H1 (cell line): ENCODE measurements at regions not wholly inside any gene's neighbourhood (a gene's known extent, or its start where the extent isn't known, plus 50 kb on each side); places are given as distances from the start of the nearest gene placed in this dataset.

Source experiments
- CTCF ChIA-PET: fragments of 300-600 bp; sonication (Branson Sonifier 250); formaldehyde crosslinking; loops from one replicate; lab custom pipeline; 2021; ENCODE audit not compliant: partially characterized antibody; lab: Charles Lee
- POLR2A ChIA-PET: fragments of 300-600 bp; sonication (Branson Sonifier 250); formaldehyde crosslinking; loops from one replicate; lab custom pipeline; 2021; ENCODE audit warnings: inconsistent platforms; ENCODE audit not compliant: partially characterized antibody; lab: Charles Lee
- DNase-seq, 2 experiments: peaks; one replicate each; pipeline versions ENCODE4 v3.0.0 to v3.0.0-alpha.2; 2010 to 2022; ENCODE audit warnings: low spot score in 2 of 2, low read depth in 1 of 2, mixed read lengths in 1 of 2
- FAIRE-seq: peaks from 2 replicates; lab custom pipeline; 2011; peaks lifted over from hg19 to GRCh38; lab: Jason Lieb, UNC
- H2AFZ ChIP-seq: 2 replicates; pipeline ENCODE4 v1.8.1; 2012; ENCODE audit warnings: low read length, inconsistent platforms
- H2AK5ac ChIP-seq: 2 replicates; pipeline ENCODE4 v1.6.1; 2013; ENCODE audit warnings: low read depth, low read length
- H2BK120ac ChIP-seq: replicated peaks from 2 replicates; pipeline ENCODE3; 2013; ENCODE audit warnings: low read depth, low read length, inconsistent platforms
- H2BK12ac ChIP-seq: 2 replicates; pipeline ENCODE4 v1.6.1; 2013; ENCODE audit warnings: low read depth, low read length
- H2BK15ac ChIP-seq: 2 replicates; pipeline ENCODE4 v1.6.1; 2013; ENCODE audit warnings: low read length
- H2BK20ac ChIP-seq: 2 replicates; pipeline ENCODE4 v1.6.1; 2013; ENCODE audit warnings: low read length
- H2BK5ac ChIP-seq: 2 replicates; pipeline ENCODE4 v1.6.1; 2013; ENCODE audit warnings: low read depth, low read length
- H3K14ac ChIP-seq: 2 replicates; pipeline ENCODE4 v1.6.1; 2013; ENCODE audit warnings: inconsistent platforms; ENCODE audit not compliant: insufficient read length
- H3K18ac ChIP-seq: 2 replicates; pipeline ENCODE4 v1.6.1; 2013; ENCODE audit warnings: low read length; ENCODE audit errors: extremely low read depth
- H3K23ac ChIP-seq: 2 replicates; pipeline ENCODE4 v1.6.1; 2013; ENCODE audit warnings: inconsistent platforms; ENCODE audit not compliant: insufficient read length
- H3K23me2 ChIP-seq: 2 replicates; pipeline ENCODE4 v1.6.1; 2013; ENCODE audit warnings: low read depth, low read length
- H3K27ac ChIP-seq: 2 replicates; pipeline ENCODE4 v1.6.1; 2011; ENCODE audit warnings: low read depth, low read length, inconsistent platforms
- H3K27me3 ChIP-seq, 4 experiments: replicated peaks in 1 of 4; 1 replicate in 1 of 4; 2 replicates in 3 of 4; pipeline versions ENCODE4 v1.6.1 to v1.8.1; 2011 to 2013; ENCODE audit warnings: low read length in 3 of 4, mild to moderate bottlenecking in 3 of 4, inconsistent platforms in 2 of 4, mixed read lengths in 2 of 4, moderate library complexity in 1 of 4; ENCODE audit not compliant: control insufficient read depth in 3 of 4, insufficient read depth in 3 of 4; ENCODE audit errors: extremely low read depth in 1 of 4
- H3K36me3 ChIP-seq, 4 experiments: 2 replicates each; pipeline versions ENCODE4 v1.6.1 to v1.8.1; 2011 to 2013; ENCODE audit warnings: mild to moderate bottlenecking in 4 of 4, low read length in 3 of 4, moderate library complexity in 2 of 4, control low read depth in 1 of 4, inconsistent platforms in 1 of 4; ENCODE audit not compliant: insufficient read depth in 4 of 4, control insufficient read depth in 2 of 4
- H3K4ac ChIP-seq: replicated peaks from 2 replicates; pipeline ENCODE3; 2013; ENCODE audit warnings: low read length, low read depth, mixed read lengths, inconsistent platforms; ENCODE audit not compliant: insufficient read length
- H3K4me1 ChIP-seq, 4 experiments: replicated peaks in 1 of 4; 1 replicate in 1 of 4; 2 replicates in 3 of 4; pipeline versions ENCODE4 v1.6.1 to v1.8.1; 2011 to 2013; ENCODE audit warnings: low read length in 3 of 4, inconsistent platforms in 2 of 4, mixed read lengths in 1 of 4; ENCODE audit not compliant: insufficient read depth in 4 of 4, control insufficient read depth in 3 of 4
- H3K4me2 ChIP-seq, 2 experiments: 2 replicates each; pipeline versions ENCODE4 v1.6.1 to v1.8.1; 2011 to 2013; ENCODE audit warnings: low read depth in 2 of 2, low read length in 2 of 2, control low read depth in 1 of 2, inconsistent platforms in 1 of 2, mild to moderate bottlenecking in 1 of 2; ENCODE audit not compliant: insufficient read depth in 1 of 2
- H3K4me3 ChIP-seq, 4 experiments: fragments of 200-600, 300-600 bp in 1 of 4; sonication (generic), shearing (Covaris generic), sonication (Bioruptor Twin) in 1 of 4; 2 replicates each; pipeline versions ENCODE4 v1.5.1 to v1.8.1; 2011 to 2016; ENCODE audit warnings: low read length in 4 of 4, low read depth in 3 of 4, control low read depth in 2 of 4, inconsistent platforms in 2 of 4, mild to moderate bottlenecking in 2 of 4, mixed read lengths in 1 of 4, moderate library complexity in 1 of 4; ENCODE audit not compliant: insufficient read depth in 2 of 4; ENCODE audit errors: extremely low read depth in 1 of 4
- H3K56ac ChIP-seq: replicated peaks from 2 replicates; pipeline ENCODE3; 2013; ENCODE audit warnings: low read depth, mild to moderate bottlenecking, mixed read lengths, low read length, inconsistent platforms; ENCODE audit not compliant: insufficient read length
- H3K79me1 ChIP-seq: 2 replicates; pipeline ENCODE4 v1.6.1; 2013; ENCODE audit warnings: low read depth, low read length, control low read depth
- H3K79me2 ChIP-seq, 2 experiments: 2 replicates each; pipeline versions ENCODE4 v1.6.1 to v1.8.1; 2012 to 2013; ENCODE audit warnings: low read length in 2 of 2, mild to moderate bottlenecking in 2 of 2, inconsistent platforms in 1 of 2; ENCODE audit not compliant: insufficient read depth in 2 of 2, control insufficient read depth in 1 of 2
- H3K9ac ChIP-seq, 4 experiments: replicated peaks in 1 of 4; 1 replicate in 1 of 4; 2 replicates in 3 of 4; pipeline versions ENCODE4 v1.6.1 to v1.8.1; 2011 to 2013; ENCODE audit warnings: low read depth in 3 of 4, low read length in 3 of 4, control low read depth in 2 of 4, mild to moderate bottlenecking in 2 of 4, moderate library complexity in 2 of 4, inconsistent platforms in 1 of 4; ENCODE audit errors: extremely low read depth in 1 of 4
- H3K9me3 ChIP-seq, 2 experiments: 2 replicates each; pipeline versions ENCODE4 v1.6.1 to v1.8.1; 2012 to 2013; ENCODE audit warnings: mild to moderate bottlenecking in 2 of 2, moderate library complexity in 2 of 2, control low read depth in 1 of 2, inconsistent platforms in 1 of 2, low read depth in 1 of 2, low read length in 1 of 2, mixed read lengths in 1 of 2; ENCODE audit not compliant: insufficient read depth in 2 of 2
- H4K20me1 ChIP-seq, 2 experiments: replicated peaks in 1 of 2; 2 replicates each; pipeline versions ENCODE3 to v1.8.1; 2011 to 2013; ENCODE audit warnings: inconsistent platforms in 2 of 2, low read length in 2 of 2, mild to moderate bottlenecking in 1 of 2; ENCODE audit not compliant: insufficient read depth in 2 of 2, control insufficient read depth in 1 of 2
- H4K5ac ChIP-seq: 2 replicates; pipeline ENCODE4 v1.6.1; 2013; ENCODE audit warnings: low read length, low read depth, mixed read lengths, inconsistent platforms; ENCODE audit not compliant: insufficient read length
- H4K8ac ChIP-seq: 2 replicates; pipeline ENCODE4 v1.8.0; 2013; ENCODE audit warnings: mild to moderate bottlenecking, moderate library complexity, low read length, inconsistent platforms; ENCODE audit not compliant: insufficient read depth; ENCODE audit errors: extremely low read depth
- H4K91ac ChIP-seq: replicated peaks from 2 replicates; pipeline ENCODE3; 2013; ENCODE audit warnings: low read length, mixed read lengths, inconsistent platforms; ENCODE audit not compliant: insufficient read length
- WGBS, 2 experiments: shearing (Covaris generic) in 1 of 2; methylation state at CpG; one replicate each; pipeline versions ENCODE4 v1.1.6 to v1.1.7; 2013 to 2015; ENCODE audit warnings: low lambda C conversion rate in 2 of 2, mixed read lengths in 2 of 2, inconsistent platforms in 1 of 2, low coverage in 1 of 2, missing lambda C conversion rate in 1 of 2; ENCODE audit not compliant: insufficient replicate concordance in 2 of 2, insufficient coverage in 1 of 2, insufficient read length in 1 of 2; ENCODE audit errors: extremely low coverage in 1 of 2, missing lambda C conversion rate in 1 of 2; 5-methylcytosine and 5-hydroxymethylcytosine counted together

GRCh38 chr4:85086721-85087120 lies 120.2 kb upstream of the WDFY3 start:
- no peak for FAIRE-seq
- Histone ChIP-seq H3K23me2 (no peaks in the 10 kb centered on the region), H3K79me2 (no peaks in the 10 kb centered on the region), H4K20me1 (no peaks in the 10 kb centered on the region), H3K4me2 (no peak overlapping the region), H4K91ac (no peak overlapping the region), H4K8ac (no peak overlapping the region), H3K18ac (no peak overlapping the region), H2AK5ac (no peak overlapping the region), H3K4me3 (no peak overlapping the region), H2BK15ac (no peak overlapping the region), H3K4ac (no peak overlapping the region), H3K79me1 (no peaks in the 10 kb centered on the region), H3K9me3 (peaks cover 8 to 11% of the 10 kb centered on the region in 2 experiments; a peak in 3 of 4 replicates), H3K36me3 (0 out of 8 replicates have a peak, but pooled peaks cover 0 to 4% (median 0%) of the 10 kb centered on the region in 4 experiments), H2BK20ac (no peak overlapping the region), H3K27me3 (no peaks in the 10 kb centered on the region), H3K9ac (no peak overlapping the region), H3K23ac (no peak overlapping the region), H2BK5ac (no peak overlapping the region), H3K14ac (no peak overlapping the region), H3K56ac (no peak overlapping the region), H3K27ac (no peak overlapping the region), H2AFZ (no peak overlapping the region), H2BK120ac (no peak overlapping the region), H3K4me1 (no peaks in the 10 kb centered on the region), H2BK12ac (no peak overlapping the region), H4K5ac (no peak overlapping the region)
- DNase-seq: no peak
- ChIA-PET POLR2A (no interaction called here), CTCF (interaction anchor here (1.1 to 3.0 kb wide), 4 partner anchors 21 to 286 kb away, joined by 3 to 20 read pairs (median 10); no protein-coding TSS in a partner anchor)
- WGBS, 2 experiments: 80% methylated on average over 2 of the region's 2 CpGs; no CpG with 5 or more reads in 1 of the 2 experiments
